Stimulated activated CD4-positive, alpha-beta T cell treated with anti-CD3 and anti-CD28 coated beads, Interleukin-4, amount 100 ng/mL, for 4 hours (primary cell): ENCODE measurements at regions not wholly inside any gene's neighbourhood (a gene's known extent, or its start where the extent isn't known, plus 50 kb on each side); places are given as distances from the start of the nearest gene placed in this dataset.

ENCODE experiments used
- DNase-seq, 2 experiments: peaks; one replicate each; pipeline ENCODE4 v3.0.0-alpha.2; 2020

DNA sequence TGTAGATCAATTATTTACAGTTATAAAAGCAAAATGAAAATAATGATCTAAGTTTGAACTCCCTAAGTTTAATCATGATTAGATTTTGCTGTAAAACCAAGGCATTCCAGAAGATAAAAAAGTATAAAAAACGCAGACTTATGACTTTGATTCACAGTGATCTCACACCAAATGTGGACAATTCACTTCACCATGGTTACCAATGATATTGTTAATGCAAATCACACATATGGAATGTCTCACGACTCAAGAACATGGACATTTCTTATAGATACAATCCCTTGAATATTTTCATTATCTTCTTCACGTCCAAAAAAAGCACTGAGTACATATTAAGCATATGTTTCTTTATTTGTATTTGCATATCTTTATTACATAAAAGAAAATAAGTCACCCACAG lies 1054.2 kb downstream of the NAALADL2 start:
- no peak for DNase-seq

DNA sequence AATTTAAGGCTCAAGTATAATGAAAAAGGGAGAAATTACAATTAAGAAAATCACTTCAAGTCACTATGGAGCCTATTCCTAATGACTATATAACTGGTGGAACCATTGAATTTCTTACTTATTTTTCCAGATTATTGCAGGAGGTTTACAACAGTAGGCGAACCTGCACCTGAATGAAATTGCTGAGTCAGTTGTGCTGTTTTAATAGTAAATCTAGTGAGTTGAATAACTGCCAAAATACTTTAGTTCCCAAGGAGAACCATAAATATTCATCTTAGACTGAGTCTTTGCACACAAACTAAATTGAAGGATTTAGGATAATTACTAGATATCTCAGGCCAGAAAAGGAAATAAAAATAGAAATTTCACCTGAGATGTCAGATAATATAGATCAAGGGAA lies 1052.8 kb downstream of the NAALADL2 start:
- DNase-seq, result no peak

DNA sequence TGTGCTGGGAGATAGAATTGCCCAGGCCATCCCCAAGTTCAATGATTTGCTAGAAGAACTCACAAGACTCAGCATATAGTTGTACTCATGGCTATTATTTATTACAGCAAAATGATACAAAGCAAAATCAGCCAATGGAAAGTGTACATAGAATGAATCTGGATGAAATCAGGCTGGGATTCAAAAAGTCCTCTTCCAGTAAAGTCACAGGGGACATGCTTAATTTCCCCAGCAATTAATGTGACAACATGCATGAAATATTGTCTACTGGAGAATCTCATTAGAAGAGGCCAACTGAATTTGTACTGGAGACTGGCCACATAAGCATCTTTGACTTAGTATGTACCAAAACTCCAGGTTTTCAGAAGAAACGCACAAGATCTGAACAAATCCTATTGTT lies 1043.1 kb downstream of the NAALADL2 start:
- no peak for DNase-seq

DNA sequence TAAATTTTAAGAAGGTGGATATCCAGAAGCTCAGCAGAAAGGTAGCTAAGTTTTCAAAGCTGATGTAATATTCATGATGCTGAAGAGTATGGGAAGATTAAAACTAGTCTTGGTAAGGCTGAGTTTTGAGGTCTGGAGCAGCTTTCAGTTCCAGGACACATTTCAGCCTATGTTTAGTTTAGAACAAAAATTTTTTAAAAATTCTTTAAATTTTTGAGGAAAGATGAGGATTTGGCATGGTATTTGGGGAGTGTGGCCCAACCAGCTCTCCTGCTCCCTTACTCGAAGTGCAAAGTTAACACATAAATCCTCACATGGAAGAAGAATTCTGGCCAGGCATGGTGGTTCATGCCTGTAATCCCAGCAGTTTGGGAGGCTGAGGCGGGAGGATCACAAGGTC lies 1039.1 kb downstream of the NAALADL2 start:
- DNase-seq, result no peak

DNA sequence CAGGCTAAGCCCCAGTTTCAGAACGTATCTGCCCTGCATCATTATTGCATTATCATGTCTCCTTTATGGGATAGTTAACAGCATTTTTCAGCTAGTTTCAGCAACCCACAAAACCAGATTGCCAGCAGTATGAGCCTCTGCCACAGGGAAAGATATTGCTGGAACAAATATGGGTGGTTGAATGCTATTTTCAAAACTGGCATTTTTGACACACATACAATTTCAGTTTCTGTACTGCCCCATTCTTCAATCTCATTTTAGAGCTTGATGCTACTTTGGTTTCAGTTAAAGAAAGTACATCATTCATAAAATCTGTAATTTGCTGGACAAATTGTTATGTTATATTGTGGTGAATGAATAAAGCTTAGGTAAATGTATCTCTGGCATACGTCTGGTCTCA lies 1037.5 kb downstream of the NAALADL2 start:
- DNase-seq, result no peak

DNA sequence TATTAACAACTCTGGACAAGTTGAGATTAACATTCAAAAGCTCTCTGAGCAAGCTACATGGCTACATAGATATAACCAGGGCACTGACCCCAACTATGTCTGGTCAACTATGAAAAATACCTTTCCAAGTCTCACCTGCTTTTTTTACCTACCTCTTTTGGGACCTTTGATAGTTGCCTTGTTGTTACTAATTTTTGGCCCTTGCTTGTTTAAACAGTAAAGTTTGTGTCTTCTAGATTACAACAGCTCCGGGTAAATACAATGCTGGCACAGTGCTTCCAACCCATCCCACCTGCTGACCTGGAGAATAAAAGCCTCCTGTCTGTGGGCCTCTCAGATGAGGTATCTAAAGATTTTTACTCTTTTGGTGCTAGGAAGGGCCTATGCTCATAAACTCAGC lies 1036.6 kb downstream of the NAALADL2 start:
- DNase-seq, result no peak

DNA sequence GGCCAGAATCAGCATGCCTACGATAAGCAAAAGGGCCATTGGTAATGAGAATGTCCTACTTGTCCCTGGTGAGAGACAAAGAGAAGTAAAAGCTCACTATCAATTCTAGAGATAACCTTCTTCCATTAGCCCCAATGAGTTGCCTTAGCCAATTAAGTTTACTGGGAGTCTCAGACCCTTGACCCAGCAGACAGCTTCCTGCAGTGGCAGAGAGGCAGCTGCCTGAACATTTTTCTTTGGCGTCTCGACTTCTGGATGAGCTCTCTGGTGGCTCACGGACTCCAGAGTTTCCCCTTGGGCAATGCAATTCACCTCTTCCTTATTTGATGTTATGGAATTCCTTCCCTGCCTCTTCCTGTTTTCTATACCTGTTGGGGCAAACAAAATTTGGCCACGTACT lies 1034.4 kb downstream of the NAALADL2 start:
- no peak for DNase-seq

DNA sequence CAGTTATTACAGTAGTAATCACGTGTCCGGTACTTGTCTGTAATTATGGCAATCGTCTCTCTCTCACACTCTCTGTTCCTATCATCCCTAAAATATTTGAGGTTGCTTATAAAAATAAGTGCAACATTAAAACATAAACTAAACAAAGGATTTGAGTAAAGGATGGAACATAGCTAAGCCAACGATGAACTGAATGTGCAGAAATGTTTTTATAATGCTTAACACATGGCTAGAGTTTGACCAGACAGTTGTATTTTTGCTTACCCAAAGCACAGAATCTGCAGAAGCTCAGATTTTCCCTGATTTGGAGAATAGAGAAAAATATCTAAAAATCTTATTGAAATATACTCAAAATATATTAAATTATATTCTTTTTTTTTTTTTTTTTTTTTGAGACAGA lies 1030.9 kb downstream of the NAALADL2 start:
- no peak for DNase-seq

DNA sequence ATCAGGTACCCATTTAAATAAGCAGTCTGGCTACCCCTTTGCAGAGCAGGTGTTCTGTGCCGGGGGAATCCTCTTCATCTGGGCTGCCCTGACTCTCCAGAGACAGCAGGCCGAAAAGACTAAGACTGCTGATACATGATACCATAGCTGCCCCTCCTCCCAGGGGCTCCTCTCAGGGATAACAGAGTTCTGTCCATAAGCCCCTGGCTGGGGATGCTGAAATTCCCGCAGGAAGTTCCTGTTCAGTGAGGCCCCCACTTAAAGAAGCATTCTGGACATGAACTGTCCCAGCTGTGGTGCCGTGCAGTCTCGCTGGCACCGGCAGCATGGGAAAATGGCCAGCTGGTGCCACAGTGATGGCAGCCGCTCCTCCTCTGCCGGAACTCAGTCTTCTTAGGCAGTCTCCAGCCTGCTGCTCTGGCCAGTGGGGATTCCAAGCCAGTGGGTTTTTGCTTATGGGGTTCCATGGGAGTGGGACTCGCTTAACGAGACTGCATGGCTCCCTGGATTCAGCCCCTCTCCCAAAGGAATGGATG lies 1026.2 kb downstream of the NAALADL2 start:
- no peak for DNase-seq

DNA sequence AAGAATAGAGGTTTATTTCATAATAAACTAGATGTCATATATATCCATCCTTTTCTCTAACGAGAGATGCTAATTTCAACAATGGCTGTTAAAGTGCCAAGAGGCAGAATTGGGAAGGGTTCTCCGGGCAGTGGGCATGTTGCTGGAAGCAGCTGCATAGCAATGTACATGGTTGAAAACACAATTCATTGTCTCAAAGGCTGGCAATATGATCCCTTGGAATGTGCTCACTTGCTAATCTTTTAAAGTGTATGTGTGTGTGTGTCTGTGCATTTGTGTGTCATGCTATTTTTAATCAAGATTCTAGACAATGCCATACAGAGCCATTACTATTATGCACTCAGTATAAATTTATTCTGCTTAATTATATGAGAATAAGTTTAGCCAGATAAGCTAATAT lies 1020.3 kb downstream of the NAALADL2 start:
- DNase-seq, result no peak

DNA sequence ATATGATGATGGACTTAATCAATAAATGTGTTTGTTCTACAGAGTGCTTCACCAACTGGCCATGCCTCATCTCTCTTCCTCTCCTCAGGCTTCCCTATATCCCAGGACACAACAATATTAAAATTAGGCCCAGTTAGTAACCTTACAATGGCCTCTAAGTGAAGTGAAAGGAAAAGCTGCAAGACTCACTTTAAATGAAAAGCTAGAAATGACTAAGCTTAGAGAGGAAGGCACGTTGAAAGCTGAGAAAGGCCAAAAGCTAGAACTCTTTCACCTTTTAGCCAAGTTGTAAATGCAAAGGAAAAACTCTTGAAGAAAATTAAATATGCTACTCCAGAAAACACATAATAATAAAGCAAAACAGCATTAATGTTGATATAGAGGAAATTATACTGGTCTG lies 1010.3 kb downstream of the NAALADL2 start:
- no peak for DNase-seq

DNA sequence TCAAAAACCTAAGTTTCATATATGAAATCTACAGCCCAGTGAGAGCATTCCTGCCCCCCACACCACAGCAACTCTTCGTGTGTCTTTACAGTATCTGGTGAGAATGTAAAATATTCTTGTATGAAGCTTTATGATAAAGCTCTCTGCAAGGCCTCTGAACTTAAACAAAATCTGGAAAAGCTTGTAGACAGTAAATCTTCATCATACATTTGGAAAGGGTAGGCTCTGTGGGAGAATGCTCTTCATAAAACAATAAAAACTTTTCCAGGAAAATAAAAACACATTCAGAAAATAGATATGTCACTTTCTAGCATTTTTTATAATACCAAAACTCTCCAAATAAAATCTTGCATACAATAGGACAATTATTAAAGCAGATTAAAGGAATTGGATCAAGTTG lies 1009.5 kb downstream of the NAALADL2 start:
- DNase-seq, result no peak

DNA sequence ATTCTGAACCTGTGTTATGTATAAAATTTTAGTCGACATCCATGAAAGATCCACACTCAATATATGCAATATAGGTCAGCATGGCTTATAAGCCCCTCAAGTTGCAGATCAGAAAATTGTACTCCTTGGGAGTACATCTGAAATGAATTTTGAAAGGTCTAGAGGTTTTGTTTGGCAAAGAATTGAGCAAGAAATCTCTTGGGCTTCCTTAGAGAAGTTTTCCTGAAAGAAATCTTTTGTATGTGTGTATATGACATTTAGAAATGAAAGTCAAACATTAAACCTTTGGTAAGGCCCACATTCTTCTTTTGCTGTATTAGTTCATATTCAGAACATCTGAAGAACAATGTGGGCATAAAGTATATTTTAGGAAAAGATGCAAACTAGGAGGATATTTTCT lies 1006.6 kb downstream of the NAALADL2 start:
- no peak for DNase-seq

DNA sequence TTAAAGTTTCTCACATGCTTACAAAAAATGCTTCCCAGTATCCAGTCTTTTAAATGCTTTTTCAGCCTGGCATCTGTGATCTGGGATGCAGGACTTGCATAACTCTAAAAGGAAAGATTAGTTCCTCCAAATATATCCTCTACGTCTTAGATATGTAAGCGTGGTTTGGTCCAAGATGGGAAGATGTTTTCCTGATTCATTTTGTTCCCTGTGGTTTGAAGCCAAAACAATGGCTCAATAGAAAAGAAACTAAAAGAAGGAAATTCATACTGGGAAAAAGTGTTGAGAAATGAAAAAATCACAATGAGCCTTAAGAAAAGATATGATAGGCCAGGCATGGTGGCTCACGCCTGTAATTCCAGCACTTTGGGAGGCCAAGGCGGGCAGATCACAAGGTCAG lies 1002.8 kb downstream of the NAALADL2 start:
- no peak for DNase-seq
